Body of pancreas (tissue), 4 donors: ENCODE measurements at regions not wholly inside any gene's neighbourhood (a gene's known extent, or its start where the extent isn't known, plus 50 kb on each side); places are given as distances from the start of the nearest gene placed in this dataset.

Experiments used
- CTCF ChIP-seq, 7 experiments: fragments of 450-650 bp in 4 of 7; fragments of 200-600 bp in 3 of 7; sonication (generic) in 3 of 7; IDR thresholded peaks; one replicate each; pipeline ENCODE4 v1.5.1; 2016 to 2019; ENCODE audit warnings: antibody characterized with exemption in 7 of 7
- POLR2A ChIP-seq, 3 donors: fragments of 450-650 bp; IDR thresholded peaks; one replicate each; pipeline ENCODE4 v1.6.1; 2016; ENCODE audit warnings: antibody characterized with exemption in 3 of 3, mild to moderate bottlenecking in 2 of 3

GRCh38 chr20:2210646-2211552 is 84.9 kb upstream of the TGM3 start:
- TF ChIP-seq CTCF (IDR thresholded peaks at IDR 0.05) (peak in 1 of 7 experiments; percentile 4), POLR2A (IDR thresholded peaks at IDR 0.05) (no peak)
